T-cell (primary cell): ENCODE measurements at regions not wholly inside any gene's neighbourhood (a gene's known extent, or its start where the extent isn't known, plus 50 kb on each side); places are given as distances from the start of the nearest gene placed in this dataset.
"Not testable (repeated sequence)": the region's sequence is repeated elsewhere in the genome, so short reads cannot be mapped to it uniquely, and the experiment has no call there.

Experiments used
- ATAC-seq, 4 experiments: fragments of 200-7000 bp in 3 of 4; fragments of 150-1000 bp in 1 of 4; cut with Tn5 transposase; replicated peaks in 1 of 4; 1 replicate in 3 of 4; 2 replicates in 1 of 4; pipeline ENCODE4 v1.10.0; 2021; ENCODE audit warnings: moderate library complexity in 3 of 4, mild to moderate bottlenecking in 2 of 4, moderate number of reproducible peaks in 1 of 4
- CTCF ChIA-PET, 2 donors: fragments of 300-600 bp; sonication (Branson Sonifier 250); formaldehyde crosslinking; loops; one replicate each; lab custom pipeline; 2022; ENCODE audit warnings: antibody characterized with exemption in 2 of 2; lab: Charles Lee
- POLR2A ChIA-PET, 2 donors: fragments of 300-600 bp; sonication (Branson Sonifier 250); formaldehyde crosslinking; loops; one replicate each; lab custom pipeline; 2022; ENCODE audit warnings: antibody characterized with exemption in 2 of 2; lab: Charles Lee
- DNase-seq, 35 experiments: peaks; one replicate each; pipeline versions ENCODE4 v3.0.0 to v3.0.0-alpha.2; 2013 to 2023
- H3K27ac ChIP-seq: one replicate; pipeline ENCODE4 v1.5.1; 2013; ENCODE audit warnings: low read length
- H3K27me3 ChIP-seq, 2 experiments: replicated peaks in 1 of 2; 1 replicate in 1 of 2; 2 replicates in 1 of 2; pipeline versions ENCODE4 v1.6.1 to v1.7.0; 2013; ENCODE audit warnings: low read length in 1 of 2, mixed read lengths in 1 of 2; ENCODE audit not compliant: control insufficient read depth in 2 of 2, insufficient read depth in 2 of 2; ENCODE audit errors: extremely low read depth in 1 of 2
- H3K36me3 ChIP-seq, 2 donors: 1 replicate in 1 of 2; 2 replicates in 1 of 2; pipeline versions ENCODE4 v1.6.1 to v1.7.0; 2013; ENCODE audit warnings: low read length in 1 of 2; ENCODE audit not compliant: control insufficient read depth in 2 of 2, insufficient read depth in 1 of 2; ENCODE audit errors: extremely low read depth in 1 of 2
- H3K4me1 ChIP-seq, 2 experiments: 1 replicate in 1 of 2; 2 replicates in 1 of 2; pipeline versions ENCODE4 v1.6.1 to v1.7.0; 2013; ENCODE audit warnings: low read length in 2 of 2, mixed read lengths in 1 of 2; ENCODE audit not compliant: insufficient read depth in 2 of 2, control insufficient read depth in 1 of 2; ENCODE audit errors: extremely low read depth in 1 of 2
- H3K4me3 ChIP-seq, 2 donors: 1 replicate in 1 of 2; 2 replicates in 1 of 2; pipeline versions ENCODE4 v1.5.1 to v1.7.0; 2013; ENCODE audit warnings: mild to moderate bottlenecking in 2 of 2, low read length in 1 of 2, moderate library complexity in 1 of 2; ENCODE audit not compliant: control insufficient read depth in 1 of 2; ENCODE audit errors: extremely low read depth in 1 of 2
- H3K9me3 ChIP-seq: 2 replicates; pipeline ENCODE4 v1.7.0; 2013
- H3K27ac Mint-ChIP-seq, 2 donors: one replicate each; pipeline ENCODE4 v1.8.0; 2020 to 2021; ENCODE audit warnings: mild to moderate bottlenecking in 2 of 2, mixed read lengths in 2 of 2
- H3K27me3 Mint-ChIP-seq, 2 donors: one replicate each; pipeline ENCODE4 v1.8.0; 2021 to 2022; ENCODE audit warnings: mixed read lengths in 2 of 2
- H3K36me3 Mint-ChIP-seq: one replicate; pipeline ENCODE4 v1.8.0; 2021; ENCODE audit warnings: mixed read lengths
- H3K4me1 Mint-ChIP-seq, 3 donors: one replicate each; pipeline ENCODE4 v1.8.0; 2020 to 2022; ENCODE audit warnings: mixed read lengths in 3 of 3, mild to moderate bottlenecking in 1 of 3
- H3K4me3 Mint-ChIP-seq, 3 donors: one replicate each; pipeline ENCODE4 v1.8.0; 2020 to 2022; ENCODE audit warnings: mild to moderate bottlenecking in 3 of 3, mixed read lengths in 3 of 3, moderate library complexity in 3 of 3
- H3K9me3 Mint-ChIP-seq, 3 donors: one replicate each; pipeline ENCODE4 v1.8.0; 2020 to 2022; ENCODE audit warnings: mixed read lengths in 3 of 3
- WGBS: methylation state at CpG from one replicate; pipeline ENCODE4 v1.1.5; 2013; ENCODE audit warnings: missing lambda C conversion rate; ENCODE audit not compliant: insufficient coverage; 5-methylcytosine and 5-hydroxymethylcytosine counted together

- H3K4me3 ChIP-seq, result no peak overlapping the region
- WGBS, result 56% methylated on average over 2 of the region's 7 CpGs
- ChIA-PET CTCF (no interaction called here), POLR2A (interaction anchor here in 1 of 2 donors (0.6 kb wide), 1 partner anchor 26 kb away, joined by 3 read pairs; no protein-coding TSS in a partner anchor)
- Mint-ChIP-seq H3K36me3 (no peaks in the 10 kb centered on the region), H3K27ac (no peak overlapping the region), H3K27me3 (no peaks in the 10 kb centered on the region), H3K4me1 (no peaks in the 10 kb centered on the region), H3K4me3 (no peak overlapping the region), H3K9me3 (peaks cover 0 to 4% (median 0%) of the 10 kb centered on the region in 3 donors)
- DNase-seq (no peak), ATAC-seq (no peak)
- no peak overlapping the region for H3K27ac ChIP-seq
- no peaks in the 10 kb centered on the region for H3K4me1 ChIP-seq
- H3K9me3 ChIP-seq, result no peaks in the 10 kb centered on the region
- H3K27me3 ChIP-seq, result no peaks in the 10 kb centered on the region
- H3K36me3 ChIP-seq, result no peaks in the 10 kb centered on the region
These were observed 109.0 kb upstream of the ADAMTS9 start for GRCh38 chr3:64796607-64797399.

- H3K36me3 Mint-ChIP-seq, result no peaks in the 10 kb centered on the region
- H3K27ac Mint-ChIP-seq, result no peak overlapping the region
- no peaks in the 10 kb centered on the region for H3K27me3 ChIP-seq
- CTCF ChIA-PET, result no interaction called here
- no peaks in the 10 kb centered on the region for H3K4me1 ChIP-seq
- H3K9me3 ChIP-seq, result no peaks in the 10 kb centered on the region
- POLR2A ChIA-PET, result no interaction called here
- no peaks in the 10 kb centered on the region for H3K27me3 Mint-ChIP-seq
- peaks cover 3 to 10% (median 5%) of the 10 kb centered on the region in 3 donors for H3K9me3 Mint-ChIP-seq
- H3K4me3 Mint-ChIP-seq, result no peak overlapping the region
- no peaks in the 10 kb centered on the region for H3K36me3 ChIP-seq
- no peak overlapping the region for H3K27ac ChIP-seq
- no CpG with 5 or more reads among the region's 3 CpGs for WGBS
- no peak for DNase-seq
- ATAC-seq, result no peak
- H3K4me1 Mint-ChIP-seq, result no peaks in the 10 kb centered on the region
- no peak overlapping the region for H3K4me3 ChIP-seq
These were observed 104.6 kb upstream of the ADAMTS9 start for GRCh38 chr3:64792445-64792844.

- H3K9me3 ChIP-seq, result no peaks in the 10 kb centered on the region
- Mint-ChIP-seq H3K27ac (no peak overlapping the region), H3K27me3 (no peaks in the 10 kb centered on the region), H3K36me3 (no peaks in the 10 kb centered on the region), H3K9me3 (peaks cover 3 to 13% (median 8%) of the 10 kb centered on the region in 3 donors), H3K4me3 (no peak overlapping the region), H3K4me1 (no peaks in the 10 kb centered on the region)
- H3K4me1 ChIP-seq, result no peaks in the 10 kb centered on the region
- ATAC-seq (no peak), DNase-seq (no peak)
- H3K36me3 ChIP-seq, result no peaks in the 10 kb centered on the region
- CTCF ChIA-PET, result no interaction called here
- no peaks in the 10 kb centered on the region for H3K27me3 ChIP-seq
- no peak overlapping the region for H3K4me3 ChIP-seq
- no peak overlapping the region for H3K27ac ChIP-seq
- WGBS, result no CpG with 5 or more reads among the region's 4 CpGs
- POLR2A ChIA-PET, result no interaction called here
These were observed 101.3 kb upstream of the ADAMTS9 start for GRCh38 chr3:64789111-64789510.

GRCh38 chr3:64783200-64783599, 95.4 kb upstream of the ADAMTS9 start:
- Mint-ChIP-seq H3K36me3 (no peaks in the 10 kb centered on the region), H3K4me1 (no peaks in the 10 kb centered on the region), H3K27ac (no peak overlapping the region), H3K4me3 (no peak overlapping the region), H3K9me3 (peaks cover 15 to 45% (median 22%) of the 10 kb centered on the region in 3 donors), H3K27me3 (no peaks in the 10 kb centered on the region)
- H3K4me3 ChIP-seq, result no peak overlapping the region
- no peak for ATAC-seq
- POLR2A ChIA-PET, result no interaction called here
- no peaks in the 10 kb centered on the region for H3K9me3 ChIP-seq
- H3K36me3 ChIP-seq, result no peaks in the 10 kb centered on the region
- CTCF ChIA-PET, result no interaction called here
- DNase-seq, result no peak
- no peak overlapping the region for H3K27ac ChIP-seq
- H3K4me1 ChIP-seq, result no peaks in the 10 kb centered on the region
- H3K27me3 ChIP-seq, result no peaks in the 10 kb centered on the region

GRCh38 chr3:64780923-64781322, 93.1 kb upstream of the ADAMTS9 start:
- WGBS, result no CpG with 5 or more reads among the region's 4 CpGs
- H3K36me3 ChIP-seq, H3K4me3 Mint-ChIP-seq, CTCF ChIA-PET, H3K4me1 ChIP-seq, H3K27me3 Mint-ChIP-seq, H3K27ac Mint-ChIP-seq, H3K27ac ChIP-seq, ATAC-seq, H3K4me3 ChIP-seq, H3K36me3 Mint-ChIP-seq, H3K4me1 Mint-ChIP-seq, H3K27me3 ChIP-seq, H3K9me3 ChIP-seq, POLR2A ChIA-PET, DNase-seq: not testable (repeated sequence)
- H3K9me3 Mint-ChIP-seq, result peaks cover 21 to 52% (median 29%) of the 10 kb centered on the region in 3 donors

GRCh38 chr3:64773137-64773536, 85.3 kb upstream of the ADAMTS9 start:
- no peaks in the 10 kb centered on the region for H3K36me3 Mint-ChIP-seq
- H3K27me3 Mint-ChIP-seq, result no peaks in the 10 kb centered on the region
- Histone ChIP-seq H3K27me3 (no peaks in the 10 kb centered on the region), H3K36me3 (no peaks in the 10 kb centered on the region), H3K9me3 (no peaks in the 10 kb centered on the region), H3K27ac (no peak overlapping the region), H3K4me1 (no peaks in the 10 kb centered on the region), H3K4me3 (no peak overlapping the region)
- no peaks in the 10 kb centered on the region for H3K4me1 Mint-ChIP-seq
- H3K9me3 Mint-ChIP-seq, result peaks cover 8 to 14% (median 9%) of the 10 kb centered on the region in 3 donors
- no peak for DNase-seq
- ATAC-seq, result no peak
- no peak overlapping the region for H3K4me3 Mint-ChIP-seq
- H3K27ac Mint-ChIP-seq, result no peak overlapping the region
- 50% methylated on average over 2 of the region's 5 CpGs for WGBS
- POLR2A ChIA-PET, result no interaction called here
- CTCF ChIA-PET, result no interaction called here
